OCI-LY1 (cell line): ENCODE measurements at regions not wholly inside any gene's neighbourhood (a gene's known extent, or its start where the extent isn't known, plus 50 kb on each side); places are given as distances from the start of the nearest gene placed in this dataset.

Experiments used
- CTCF ChIP-seq: fragments of 200-600 bp; sonication (generic), shearing (Covaris generic); IDR thresholded peaks from 2 replicates; pipeline ENCODE4 v1.5.1; 2017; ENCODE audit warnings: mild to moderate bottlenecking, antibody characterized with exemption, low read length, moderate library complexity, mixed read lengths
- EZH2 ChIP-seq: fragments of 200-600 bp; sonication (generic), shearing (Covaris generic); IDR thresholded peaks from 2 replicates; pipeline ENCODE4 v1.8.0; 2017; ENCODE audit warnings: borderline replicate concordance, mixed run types, mild to moderate bottlenecking, antibody characterized with exemption, low read length, moderate library complexity, mixed read lengths

DNA sequence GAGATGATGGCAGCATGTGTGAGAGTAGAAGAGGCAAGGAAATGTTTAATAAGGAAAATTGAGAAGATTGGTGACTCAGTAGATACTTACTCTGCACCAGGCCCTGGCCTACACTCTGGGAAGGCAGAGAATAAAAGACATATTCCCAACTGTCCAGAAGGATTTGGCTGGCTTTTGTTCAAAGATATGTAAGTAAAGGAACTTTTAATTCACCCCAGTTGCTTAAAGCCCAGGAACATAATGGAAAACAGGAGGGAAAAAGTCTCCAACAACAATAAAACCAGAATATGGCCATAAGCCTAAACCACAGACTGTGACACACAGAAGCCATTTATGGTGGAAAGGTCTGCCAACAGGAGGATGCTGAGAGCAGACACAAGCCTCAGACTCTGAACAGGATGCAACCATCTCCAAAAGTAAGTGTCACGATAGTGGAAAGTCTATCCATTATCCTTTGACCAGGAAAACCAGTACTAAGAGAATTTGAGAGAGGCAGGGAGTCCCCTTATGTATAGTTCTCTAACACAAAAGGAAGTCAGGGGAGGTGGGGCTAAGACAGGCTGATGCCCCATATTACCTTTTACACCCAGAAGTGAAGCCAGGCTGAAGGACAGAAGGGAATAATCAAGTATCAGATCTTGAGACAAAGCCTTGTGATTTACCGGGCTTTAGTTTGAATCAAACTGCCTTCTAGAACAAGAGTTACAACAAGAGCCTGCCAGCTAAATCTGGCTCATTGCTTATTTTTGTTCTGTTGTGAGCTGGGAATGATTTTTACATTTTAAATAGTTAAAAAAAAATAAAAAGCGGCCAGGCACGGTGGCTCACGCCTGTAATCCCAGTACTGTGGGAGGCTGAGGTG, 169.5 kb upstream of the STARD13 start:
- TF ChIP-seq CTCF (no peak), EZH2 (no peak)
